HG03521 (cell line): ENCODE measurements at regions not wholly inside any gene's neighbourhood (a gene's known extent, or its start where the extent isn't known, plus 50 kb on each side); places are given as distances from the start of the nearest gene placed in this dataset.
"Not testable (repeated sequence)": the region's sequence is repeated elsewhere in the genome, so short reads cannot be mapped to it uniquely, and the experiment has no call there.

Experiments
- ATAC-seq: cut with Tn5 transposase; IDR thresholded peaks from one replicate; pipeline ENCODE4 v1.9.1; 2021; ENCODE audit warnings: mild to moderate bottlenecking, moderate library complexity; ENCODE audit not compliant: unreplicated experiment

GRCh38 chr1:8230292-8230621 is 87.7 kb upstream of the SLC45A1 start:
- ATAC-seq = no peak

- no peak for ATAC-seq
Observed at GRCh38 chr1:8228253-8228652, 89.7 kb upstream of the SLC45A1 start.

- not testable (repeated sequence) for ATAC-seq
Observed at GRCh38 chr1:8227674-8228073, 90.2 kb upstream of the SLC45A1 start.

- ATAC-seq = no peak
Observed at GRCh38 chr1:8226747-8227146, 91.2 kb upstream of the SLC45A1 start.

- ATAC-seq = not testable (repeated sequence)
Observed at GRCh38 chr1:8226024-8226423, 91.9 kb upstream of the SLC45A1 start.

GRCh38 chr1:8223526-8223925 is 94.4 kb upstream of the SLC45A1 start:
- ATAC-seq = no peak

GRCh38 chr1:8222789-8223188 is 95.1 kb upstream of the SLC45A1 start:
- ATAC-seq = no peak

- no peak for ATAC-seq
Observed at GRCh38 chr1:8219530-8219929, 98.4 kb upstream of the SLC45A1 start.

- ATAC-seq = no peak
Observed at GRCh38 chr1:8218351-8219092, 99.4 kb upstream of the SLC45A1 start.

GRCh38 chr1:8217809-8218208 is 100.1 kb upstream of the SLC45A1 start:
- ATAC-seq = no peak

- no peak for ATAC-seq
Observed at GRCh38 chr1:8217011-8217711, 100.8 kb upstream of the SLC45A1 start.

GRCh38 chr1:8216005-8216404 is 101.9 kb upstream of the SLC45A1 start:
- ATAC-seq = no peak

GRCh38 chr1:8214501-8215173 is 103.3 kb upstream of the SLC45A1 start:
- ATAC-seq = no peak

- ATAC-seq = no peak
Observed at GRCh38 chr1:8213676-8214075, 104.2 kb upstream of the SLC45A1 start.

- ATAC-seq = no peak
Observed at GRCh38 chr1:8213136-8213535, 104.8 kb upstream of the SLC45A1 start.

- no peak for ATAC-seq
Observed at GRCh38 chr1:8212580-8213031, 105.3 kb upstream of the SLC45A1 start.

GRCh38 chr1:8211883-8212579 is 105.9 kb upstream of the SLC45A1 start:
- no peak for ATAC-seq

- no peak for ATAC-seq
Observed at GRCh38 chr1:8211251-8211882, 106.5 kb upstream of the SLC45A1 start.

GRCh38 chr1:8207202-8207601 is 110.7 kb upstream of the SLC45A1 start:
- no peak for ATAC-seq

GRCh38 chr1:8206391-8206790 is 111.5 kb upstream of the SLC45A1 start:
- ATAC-seq = no peak

GRCh38 chr1:8205771-8206170 is 112.1 kb upstream of the SLC45A1 start:
- ATAC-seq = no peak
